GM19239 (cell line): ENCODE measurements at regions not wholly inside any gene's neighbourhood (a gene's known extent, or its start where the extent isn't known, plus 50 kb on each side); places are given as distances from the start of the nearest gene placed in this dataset.

Experiments
- DNase-seq: peaks from one replicate; pipeline ENCODE4 v3.0.0; 2011; ENCODE audit warnings: low spot score; ENCODE audit not compliant: insufficient read length
- FAIRE-seq: peaks from 2 replicates; lab custom pipeline; 2011; peaks lifted over from hg19 to GRCh38; lab: Jason Lieb, UNC

DNA sequence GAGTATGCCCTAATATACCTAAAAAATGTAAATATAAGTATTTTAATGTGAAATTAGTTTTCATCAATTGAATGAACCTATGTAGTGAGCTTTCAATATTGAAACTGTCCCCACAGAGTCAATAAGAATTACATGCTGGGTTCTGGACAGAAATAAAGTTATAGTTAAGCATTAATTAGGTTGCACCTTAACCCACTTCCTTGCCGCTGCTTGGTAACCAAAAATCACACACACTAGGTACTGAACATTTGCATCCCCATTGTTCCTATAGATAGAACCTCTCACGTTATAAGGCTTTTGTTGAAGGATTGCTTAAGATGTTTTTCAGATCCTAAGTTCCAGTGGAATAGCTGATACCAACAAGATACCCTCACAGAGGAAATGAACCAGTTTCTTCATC, 237.1 kb upstream of the OPRM1 start:
- FAIRE-seq (no peak), DNase-seq (no peak)

DNA sequence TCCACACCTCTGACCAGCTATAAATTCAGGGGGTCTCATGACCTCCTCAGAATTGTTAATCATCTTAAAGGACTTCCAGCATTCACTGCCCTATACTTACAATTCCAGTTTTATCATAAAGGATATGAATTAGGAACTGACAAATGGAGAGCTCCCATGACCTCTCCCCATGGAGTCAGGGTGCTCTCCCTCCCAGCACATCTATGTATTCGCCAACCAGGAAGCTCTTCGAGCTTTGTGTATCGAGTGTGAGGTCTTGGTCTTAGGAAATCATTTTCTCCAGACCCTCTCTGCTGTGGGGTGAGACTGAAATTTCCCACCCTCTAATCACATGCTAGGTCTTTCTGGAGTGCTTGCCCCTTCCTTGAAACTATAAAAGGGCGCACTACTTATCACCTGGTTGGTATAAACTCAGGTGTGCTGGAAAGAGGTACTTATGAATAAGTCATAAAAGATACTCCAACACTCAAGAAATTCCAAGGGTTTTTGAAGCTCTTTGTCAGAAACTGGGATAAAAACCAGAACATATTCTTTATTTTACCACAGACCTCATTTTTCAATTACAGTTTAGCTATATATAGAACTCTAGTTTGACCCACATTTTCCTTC, 238.4 kb upstream of the OPRM1 start:
- no peak for FAIRE-seq

DNA sequence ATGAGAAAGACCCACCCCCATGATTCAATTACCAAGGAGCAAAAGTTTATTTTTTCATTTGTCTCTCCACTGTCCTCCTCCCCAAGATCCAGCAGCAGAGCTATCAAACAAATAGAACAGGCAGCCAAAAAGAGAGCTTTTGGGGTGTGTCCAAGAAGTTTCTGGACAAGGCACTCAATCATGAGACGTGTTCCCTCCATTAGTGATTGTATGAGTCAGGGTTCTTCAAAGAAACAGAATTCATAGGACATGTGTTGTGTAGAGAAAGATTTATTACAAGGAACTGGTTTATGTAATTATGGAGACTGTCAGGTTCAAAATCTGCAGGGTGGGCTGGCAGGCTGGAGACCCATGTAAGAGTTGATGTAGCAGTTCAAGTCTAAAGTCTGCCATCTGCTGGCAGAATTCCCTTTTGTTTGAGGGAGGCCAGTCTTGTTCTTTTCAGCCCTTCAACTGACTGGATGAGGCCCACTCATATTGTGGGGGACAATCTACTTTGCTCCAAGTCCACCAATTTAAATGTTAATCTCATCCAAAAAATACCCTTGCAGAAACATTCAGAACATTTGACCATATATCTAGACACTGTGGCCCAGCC, 248.1 kb upstream of the OPRM1 start:
- FAIRE-seq (no peak), DNase-seq (no peak)

More for the DNA sequence above, 238.4 kb upstream of the OPRM1 start:
- DNase-seq, result no peak

DNA sequence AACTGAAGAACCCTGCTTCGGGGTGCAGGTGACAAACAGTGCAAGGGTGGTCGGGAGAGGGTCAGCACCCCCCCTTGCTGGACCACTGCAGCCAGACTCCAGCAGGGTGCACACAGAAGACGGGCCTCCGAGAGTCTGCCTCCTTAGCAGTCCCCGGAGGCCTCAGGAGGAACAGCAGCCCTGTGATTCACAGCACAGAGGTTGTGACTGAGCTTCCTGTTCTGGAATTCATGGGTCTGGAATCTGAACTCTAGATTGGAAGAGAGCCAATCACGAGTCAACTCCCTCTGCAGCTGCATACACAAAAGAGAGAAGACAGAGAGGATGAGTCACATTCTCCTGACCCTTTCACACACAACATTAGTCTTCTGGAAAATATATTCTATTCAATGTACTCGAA, 249.0 kb upstream of the OPRM1 start:
- FAIRE-seq, result no peak
- DNase-seq, result no peak

DNA sequence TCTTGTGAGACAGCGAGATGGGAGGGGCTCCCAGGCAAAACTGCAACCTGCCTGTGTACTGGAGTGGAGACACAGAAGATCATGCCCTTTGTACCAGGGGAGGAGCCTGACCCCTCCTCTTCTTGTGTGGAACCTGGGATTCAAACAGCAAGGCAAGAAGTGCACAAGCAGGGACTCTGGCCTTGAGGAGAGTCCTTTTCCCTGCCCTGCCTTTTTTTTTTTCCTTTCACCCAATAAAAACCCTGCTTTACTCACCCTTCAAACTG, 251.8 kb upstream of the OPRM1 start:
- FAIRE-seq (no peak), DNase-seq (no peak)

DNA sequence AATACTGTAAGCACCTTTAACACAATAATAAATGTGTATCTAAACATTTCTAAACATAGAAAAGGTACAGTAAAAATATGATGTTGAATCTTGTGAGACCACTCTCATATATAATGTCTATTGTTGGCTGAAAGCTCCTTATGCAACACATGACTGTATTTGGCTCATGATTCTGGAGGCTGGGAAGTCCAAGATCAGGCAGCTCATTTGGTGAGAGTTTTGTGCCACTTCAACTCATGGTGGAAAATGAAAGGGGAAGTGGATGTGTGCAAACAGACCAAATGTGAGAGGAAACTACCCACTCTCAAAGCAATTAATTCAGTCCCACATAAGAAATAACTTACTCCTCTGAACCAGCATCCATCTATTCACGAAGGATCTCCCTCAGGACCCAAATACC, 257.7 kb upstream of the OPRM1 start:
- no peak for FAIRE-seq
- no peak for DNase-seq

DNA sequence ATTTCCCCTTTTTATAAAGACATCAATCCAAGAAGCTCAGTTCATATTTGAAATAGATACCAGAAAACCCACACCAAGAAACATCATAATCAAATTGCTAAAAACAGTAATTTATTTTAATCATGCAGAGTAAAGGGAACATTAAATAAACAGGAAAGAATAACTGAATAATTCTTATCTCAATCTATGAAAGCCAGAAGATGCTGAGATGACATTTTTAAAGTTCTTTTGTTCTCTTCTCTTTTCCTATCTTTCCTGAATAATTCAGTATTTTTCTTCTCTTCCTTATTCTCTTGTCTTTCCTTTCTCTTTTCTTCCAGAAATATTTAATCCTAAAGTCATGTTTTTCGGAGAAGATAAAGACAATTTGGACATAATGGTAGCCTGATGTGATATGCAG, 259.0 kb upstream of the OPRM1 start:
- no peak for FAIRE-seq
- no peak for DNase-seq

GRCh38 chr6:153778216-153778615, 260.8 kb upstream of the OPRM1 start:
- FAIRE-seq, result no peak

DNA sequence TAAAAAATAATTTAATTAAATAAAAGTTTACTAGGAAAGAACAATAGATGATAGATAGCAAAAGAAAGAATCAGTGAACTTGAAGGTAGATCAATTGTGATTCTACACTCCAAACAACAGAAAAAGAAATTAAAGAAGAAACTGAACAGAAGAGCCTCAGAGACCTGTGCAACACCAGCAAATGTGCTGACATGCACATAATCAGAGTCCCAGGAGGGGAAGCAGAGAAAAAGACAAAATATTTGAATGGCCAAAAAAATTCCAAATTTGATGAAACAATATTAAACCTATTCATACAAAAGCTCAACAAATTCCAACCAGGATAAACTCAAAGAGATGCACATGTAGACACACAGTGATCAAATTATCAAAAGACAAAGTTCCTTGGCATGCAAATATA, 267.5 kb upstream of the OPRM1 start:
- FAIRE-seq (no peak), DNase-seq (no peak)

More at GRCh38 chr6:153778216-153778615, 260.8 kb upstream of the OPRM1 start:
- DNase-seq, result no peak

DNA sequence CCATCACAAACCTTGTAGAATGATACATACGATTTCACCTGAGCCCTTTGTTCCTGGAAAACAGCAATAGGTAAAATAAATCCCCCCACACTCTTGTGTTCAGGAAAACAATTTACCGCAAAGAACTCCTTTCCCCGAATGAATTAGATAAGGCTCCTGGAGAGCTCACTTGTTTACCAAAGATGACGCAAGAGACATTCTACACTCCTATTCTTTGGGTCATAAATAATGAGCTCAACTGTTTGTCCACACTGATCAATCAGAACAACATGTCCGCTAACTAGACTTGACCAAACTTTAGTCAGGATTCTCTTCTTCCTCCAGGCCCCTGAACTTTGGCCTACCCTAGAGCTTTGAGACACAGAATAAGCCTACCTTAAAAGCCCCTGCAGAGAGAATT, 271.9 kb upstream of the OPRM1 start:
- no peak for DNase-seq
- no peak for FAIRE-seq

GRCh38 chr6:153758516-153758915, 280.5 kb upstream of the OPRM1 start:
- DNase-seq (no peak), FAIRE-seq (no peak)

- FAIRE-seq (no peak), DNase-seq (no peak)
Observed at GRCh38 chr6:153735761-153736160, 303.3 kb upstream of the OPRM1 start.

GRCh38 chr6:153729189-153729588, 309.9 kb upstream of the OPRM1 start:
- no peak for FAIRE-seq
- DNase-seq, result no peak

- DNase-seq (no peak), FAIRE-seq (no peak)
Observed at GRCh38 chr6:153727885-153728284, 311.2 kb upstream of the OPRM1 start.

DNA sequence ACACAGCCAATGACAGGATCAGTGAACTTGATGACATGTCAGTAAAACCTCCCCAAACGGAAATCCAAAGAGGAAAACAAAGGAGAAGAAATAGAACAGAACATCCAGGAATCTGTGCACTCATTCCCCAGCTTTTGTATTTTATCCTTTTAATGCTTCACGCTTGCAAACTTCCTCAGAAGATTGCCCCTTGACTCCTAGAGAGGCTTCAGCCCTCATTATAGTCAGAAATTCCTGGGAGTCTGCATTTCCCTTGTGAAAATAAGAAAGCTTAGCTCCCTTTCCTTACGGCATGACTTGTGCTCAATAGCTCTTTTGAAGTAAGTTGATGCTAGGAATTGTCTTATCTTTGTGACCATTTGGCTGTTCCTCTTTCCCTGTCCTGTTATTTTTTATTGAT, 313.6 kb upstream of the OPRM1 start:
- no peak for FAIRE-seq
- DNase-seq, result no peak

DNA sequence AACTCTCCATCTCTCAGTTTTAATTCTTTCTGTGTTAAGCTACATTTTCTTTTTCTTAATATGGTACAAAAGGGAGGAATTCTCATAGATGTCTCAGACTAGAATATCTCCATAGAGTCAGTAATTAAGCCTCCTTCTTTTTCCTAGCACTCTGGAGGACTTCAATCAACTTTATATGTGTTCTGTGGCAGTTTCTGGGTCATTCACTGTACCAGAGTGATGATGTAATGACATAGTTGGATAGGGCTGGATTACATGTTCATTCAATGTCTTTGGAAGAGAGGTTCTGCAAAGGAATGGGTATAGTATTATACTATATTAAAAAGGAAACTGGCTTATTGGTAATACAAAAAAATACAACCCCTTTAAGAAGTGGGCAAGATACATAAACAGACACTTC, 318.3 kb upstream of the OPRM1 start:
- DNase-seq (no peak), FAIRE-seq (no peak)

- DNase-seq (no peak), FAIRE-seq (no peak)
Observed at GRCh38 chr6:153705429-153705828, 333.6 kb upstream of the OPRM1 start.

- no peak for FAIRE-seq
- no peak for DNase-seq
Observed at GRCh38 chr6:153702671-153703070, 336.4 kb upstream of the OPRM1 start.

DNA sequence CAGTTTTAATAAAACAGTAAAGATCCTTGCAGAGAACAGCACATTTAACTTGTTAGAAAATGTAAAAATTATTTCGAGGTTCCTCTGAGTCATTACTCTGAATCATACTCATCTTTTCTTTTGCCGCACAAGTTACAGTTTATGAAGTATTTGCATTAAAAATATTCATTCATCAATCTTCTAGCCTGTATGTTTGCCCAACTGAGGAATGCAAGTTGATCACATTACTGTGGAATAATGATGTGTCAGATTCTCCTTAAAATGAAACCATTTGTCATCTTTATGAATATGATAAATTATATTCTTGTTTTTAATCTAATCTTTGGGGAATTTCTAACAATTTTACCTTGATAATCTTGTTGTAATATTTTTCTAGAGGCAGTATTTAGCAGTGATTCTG, 340.4 kb upstream of the OPRM1 start:
- DNase-seq, result no peak
- no peak for FAIRE-seq

- FAIRE-seq (no peak), DNase-seq (no peak)
Observed at GRCh38 chr6:153698001-153698400, 341.0 kb upstream of the OPRM1 start.

- no peak for DNase-seq
- FAIRE-seq, result no peak
Observed at GRCh38 chr6:153677522-153677921, 361.5 kb upstream of the OPRM1 start.

DNA sequence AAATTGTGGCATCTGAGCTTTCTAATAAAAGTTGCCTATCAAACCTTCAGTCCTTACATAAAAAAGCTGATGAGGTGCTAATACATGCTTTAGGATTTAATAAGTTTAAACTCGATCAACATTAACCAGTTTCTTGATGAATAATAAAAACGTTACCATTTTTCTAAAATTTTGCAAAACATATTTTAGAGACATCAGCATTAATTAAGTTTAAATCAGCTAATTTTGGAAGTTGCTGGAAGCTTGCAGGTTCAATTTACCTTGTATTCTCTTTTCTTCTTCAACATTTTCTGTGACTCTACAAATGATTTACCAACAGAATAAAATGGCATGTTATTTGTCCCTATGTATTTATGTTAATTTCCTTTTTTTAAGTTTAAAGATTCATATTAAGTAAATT, 365.3 kb upstream of the OPRM1 start:
- FAIRE-seq (no peak), DNase-seq (no peak)

DNA sequence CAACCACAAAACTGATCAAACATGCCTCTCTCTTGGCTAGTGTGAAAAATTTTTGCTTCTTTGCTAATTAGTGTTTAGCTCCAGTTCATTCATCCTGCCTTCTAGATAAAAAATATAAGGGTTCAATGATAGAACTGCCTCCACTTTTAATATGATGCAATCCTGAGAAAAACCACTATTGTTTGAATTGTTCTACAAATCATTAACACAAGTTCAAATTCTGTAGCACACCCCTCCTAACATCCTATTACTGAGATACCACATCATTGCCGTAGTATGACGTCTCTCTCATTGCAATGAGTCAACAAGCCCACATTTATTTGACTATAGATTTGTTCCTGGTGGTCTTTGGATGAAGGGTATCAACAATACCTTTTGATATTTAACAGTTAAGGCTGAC, 365.8 kb upstream of the OPRM1 start:
- DNase-seq (no peak), FAIRE-seq (no peak)
